WI38 (cell line): ENCODE measurements at regions not wholly inside any gene's neighbourhood (a gene's known extent, or its start where the extent isn't known, plus 50 kb on each side); places are given as distances from the start of the nearest gene placed in this dataset.
"Not testable (repeated sequence)": the region's sequence is repeated elsewhere in the genome, so short reads cannot be mapped to it uniquely, and the experiment has no call there.

Experiments
- H3K4me3 ChIP-seq: 2 replicates; pipeline ENCODE4 v1.5.1; 2011; ENCODE audit warnings: low read depth, mild to moderate bottlenecking, control low read depth, low read length
- CTCF ChIP-seq: IDR thresholded peaks from 2 replicates; pipeline ENCODE4 v1.5.1; 2012; ENCODE audit warnings: low read depth, mild to moderate bottlenecking, control low read depth, low read length

DNA sequence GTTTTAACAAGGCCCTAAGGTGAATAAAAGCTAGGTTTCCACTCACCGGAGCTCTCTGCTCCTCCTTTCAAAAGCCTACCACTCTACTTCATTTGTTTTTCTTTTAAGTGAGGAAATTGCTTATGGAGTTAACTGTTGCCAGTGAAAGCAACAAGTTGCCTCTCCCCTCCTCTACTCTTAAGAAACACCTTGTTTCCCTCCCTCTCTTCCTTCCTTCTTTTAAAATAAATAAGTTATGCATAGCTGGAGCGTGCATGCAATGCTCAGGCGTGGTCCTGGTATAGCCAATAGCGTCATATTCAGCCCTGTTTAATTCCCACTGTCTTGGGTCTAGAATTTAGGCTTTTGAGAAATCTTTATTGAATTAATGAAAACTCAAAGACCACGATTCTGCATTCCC, 101.1 kb upstream of the IGF1R start:
- no peak for TF ChIP-seq CTCF
- peak overlapping the region; percentile 62; the same call in 1 of the 2 replicates for H3K4me3 ChIP-seq

DNA sequence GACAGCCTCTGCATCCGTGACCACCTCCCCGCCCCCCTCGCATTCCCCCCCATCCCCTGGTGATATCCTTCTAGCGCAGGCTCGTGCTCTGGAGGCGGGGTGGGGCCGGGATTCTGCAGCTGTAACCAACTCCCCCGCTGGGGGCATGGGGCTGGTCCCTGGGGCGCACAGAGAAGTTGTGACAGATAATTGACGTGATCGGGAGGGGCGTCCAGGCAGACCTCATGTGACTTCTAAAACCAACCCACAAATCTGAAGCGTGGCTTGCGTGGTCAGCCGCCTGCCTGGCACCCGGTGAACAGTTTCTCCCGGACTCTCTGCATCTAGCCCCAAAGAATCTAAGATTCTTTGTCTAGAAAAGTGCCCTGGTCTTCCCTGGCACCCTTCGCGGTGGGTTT, 100.6 kb upstream of the IGF1R start:
- peak overlapping the region; percentile 62 for H3K4me3 ChIP-seq

GRCh38 chr15:98548139-98548971, 100.0 kb upstream of the IGF1R start:
- no peak for TF ChIP-seq CTCF
- peak overlapping the region; percentile 62 for H3K4me3 ChIP-seq

More for the DNA sequence above, 100.6 kb upstream of the IGF1R start:
- no peak for TF ChIP-seq CTCF

GRCh38 chr15:98549003-98549402, 99.3 kb upstream of the IGF1R start:
- no peak for TF ChIP-seq CTCF
- peak overlapping the region; percentile 62 for H3K4me3 ChIP-seq

- H3K4me3 ChIP-seq, result no peak overlapping the region
- no peak for TF ChIP-seq CTCF
Observed at GRCh38 chr15:98549741-98550140, 98.6 kb upstream of the IGF1R start.

- H3K4me3 ChIP-seq, result not testable (repeated sequence)
Observed at GRCh38 chr15:98550363-98550762, 98.0 kb upstream of the IGF1R start.

- no peak overlapping the region for H3K4me3 ChIP-seq
- TF ChIP-seq CTCF, result no peak
Observed at GRCh38 chr15:98551936-98552562, 96.3 kb upstream of the IGF1R start.
